ENCODE measurements at regions not wholly inside any gene's neighbourhood (a gene's known extent, or its start where the extent isn't known, plus 50 kb on each side); places are given as distances from the start of the nearest gene placed in this dataset.

- DNase-seq (ENCODE audit: low read depth in 2 of 2) = no peak
These were observed 281.4 kb downstream of the DMRT2 start for GRCh38 chr9:1331546-1332038.

GRCh38 chr9:1332156-1332555 lies 282.0 kb downstream of the DMRT2 start:
- DNase-seq (ENCODE audit: low read depth in 2 of 2) = no peak

GRCh38 chr9:1335174-1335573 lies 285.0 kb downstream of the DMRT2 start:
- no peak for DNase-seq (ENCODE audit: low read depth in 2 of 2)

GRCh38 chr9:1337169-1337568 lies 287.0 kb downstream of the DMRT2 start:
- DNase-seq (ENCODE audit: low read depth in 2 of 2) = no peak

GRCh38 chr9:1340390-1340789 lies 290.2 kb downstream of the DMRT2 start:
- no peak for DNase-seq (ENCODE audit: low read depth in 2 of 2)

GRCh38 chr9:1353291-1353690 lies 303.1 kb downstream of the DMRT2 start:
- no peak for DNase-seq (ENCODE audit: low read depth in 2 of 2)

GRCh38 chr9:1354086-1354485 lies 303.9 kb downstream of the DMRT2 start:
- no peak for DNase-seq (ENCODE audit: low read depth in 2 of 2)

GRCh38 chr9:1354606-1355005 lies 304.4 kb downstream of the DMRT2 start:
- no peak for DNase-seq (ENCODE audit: low read depth in 2 of 2)

- no peak for DNase-seq (ENCODE audit: low read depth in 2 of 2)
These were observed 305.5 kb downstream of the DMRT2 start for GRCh38 chr9:1355656-1356055.

GRCh38 chr9:1362845-1363244 lies 312.7 kb downstream of the DMRT2 start:
- no peak for DNase-seq (ENCODE audit: low read depth in 2 of 2)

GRCh38 chr9:1366276-1366675 lies 316.1 kb downstream of the DMRT2 start:
- DNase-seq (ENCODE audit: low read depth in 2 of 2) = no peak

GRCh38 chr9:1369297-1369696 lies 319.1 kb downstream of the DMRT2 start:
- no peak for DNase-seq (ENCODE audit: low read depth in 2 of 2)

- no peak for DNase-seq (ENCODE audit: low read depth in 2 of 2)
These were observed 323.3 kb downstream of the DMRT2 start for GRCh38 chr9:1373445-1373844.

GRCh38 chr9:1383899-1384455 lies 333.8 kb downstream of the DMRT2 start:
- no peak for DNase-seq (ENCODE audit: low read depth in 2 of 2)

GRCh38 chr9:1384816-1385215 lies 334.7 kb downstream of the DMRT2 start:
- DNase-seq (ENCODE audit: low read depth in 2 of 2) = no peak

- DNase-seq (ENCODE audit: low read depth in 2 of 2) = no peak
These were observed 336.3 kb downstream of the DMRT2 start for GRCh38 chr9:1386420-1386819.

GRCh38 chr9:1388216-1388615 lies 338.1 kb downstream of the DMRT2 start:
- no peak for DNase-seq (ENCODE audit: low read depth in 2 of 2)

- DNase-seq (ENCODE audit: low read depth in 2 of 2) = no peak
These were observed 350.8 kb downstream of the DMRT2 start for GRCh38 chr9:1400983-1401382.

GRCh38 chr9:1404940-1405339 lies 354.8 kb downstream of the DMRT2 start:
- DNase-seq (ENCODE audit: low read depth in 2 of 2) = no peak

- no peak for DNase-seq (ENCODE audit: low read depth in 2 of 2)
These were observed 361.7 kb downstream of the DMRT2 start for GRCh38 chr9:1411826-1412225.

GRCh38 chr9:1414711-1415131 lies 364.6 kb downstream of the DMRT2 start:
- no peak for DNase-seq (ENCODE audit: low read depth in 2 of 2)

GRCh38 chr9:1415146-1415545 lies 365.0 kb downstream of the DMRT2 start:
- DNase-seq (ENCODE audit: low read depth in 2 of 2) = no peak

GRCh38 chr9:1416261-1416660 lies 366.1 kb downstream of the DMRT2 start:
- no peak for DNase-seq (ENCODE audit: low read depth in 2 of 2)

GRCh38 chr9:1421436-1421835 lies 371.3 kb downstream of the DMRT2 start:
- DNase-seq (ENCODE audit: low read depth in 2 of 2) = no peak

All from stimulated activated CD4-positive, alpha-beta T cell treated with anti-CD3 and anti-CD28 coated beads, Interleukin-1b, Interleukin-23, amount 100 ng/mL, for 4 hours (primary cell).